Lung (tissue), 11 donors: ENCODE measurements at regions not wholly inside any gene's neighbourhood (a gene's known extent, or its start where the extent isn't known, plus 50 kb on each side); places are given as distances from the start of the nearest gene placed in this dataset.

Experiments
- ATAC-seq: fragments of 200-7000 bp; cut with Tn5 transposase; one replicate; pipeline ENCODE4 v1.9.1; 2020; ENCODE audit warnings: moderate number of reproducible peaks; ENCODE audit not compliant: insufficient read depth, low FRiP score
- DNase-seq, 3 donors: peaks; one replicate each; pipeline ENCODE4 v3.0.0-alpha.2; 2013 to 2017
- H3K27ac ChIP-seq, 2 donors: one replicate each; pipeline ENCODE4 v1.5.1; 2013; ENCODE audit warnings: mild to moderate bottlenecking in 2 of 2, moderate library complexity in 2 of 2, control low read depth in 1 of 2, inconsistent platforms in 1 of 2, low read depth in 1 of 2, low read length in 1 of 2
- H3K27me3 ChIP-seq, 3 donors: one replicate each; pipeline ENCODE4 v1.5.1; 2013; ENCODE audit warnings: low read length in 2 of 3; ENCODE audit not compliant: control insufficient read depth in 3 of 3, insufficient read depth in 3 of 3
- H3K36me3 ChIP-seq, 4 donors: one replicate each; pipeline ENCODE4 v1.5.1; 2013; ENCODE audit warnings: low read length in 4 of 4, mild to moderate bottlenecking in 1 of 4, moderate library complexity in 1 of 4; ENCODE audit not compliant: control insufficient read depth in 4 of 4, insufficient read depth in 4 of 4
- H3K4me1 ChIP-seq, 5 donors: one replicate each; pipeline ENCODE4 v1.5.1; 2013; ENCODE audit warnings: low read length in 5 of 5, mild to moderate bottlenecking in 2 of 5, moderate library complexity in 1 of 5; ENCODE audit not compliant: control insufficient read depth in 5 of 5, insufficient read depth in 5 of 5
- H3K4me3 ChIP-seq: one replicate; pipeline ENCODE4 v1.5.1; 2013; ENCODE audit warnings: mild to moderate bottlenecking, control low read depth, moderate library complexity
- H3K9ac ChIP-seq, 2 donors: one replicate each; pipeline ENCODE4 v1.5.1; 2013; ENCODE audit warnings: low read length in 2 of 2, control low read depth in 1 of 2; ENCODE audit not compliant: insufficient read depth in 1 of 2
- H3K9me3 ChIP-seq, 4 donors: one replicate each; pipeline ENCODE4 v1.5.1; 2013; ENCODE audit warnings: low read length in 3 of 4, mild to moderate bottlenecking in 1 of 4, moderate library complexity in 1 of 4; ENCODE audit not compliant: control insufficient read depth in 4 of 4, insufficient read depth in 3 of 4
- CTCF ChIP-seq: IDR thresholded peaks from 2 replicates; pipeline ENCODE4 v1.5.1; 2012; ENCODE audit warnings: mild to moderate bottlenecking; ENCODE audit errors: control extremely low read depth, extremely low read depth
- WGBS, 2 donors: extraction: QIAGEN DNeasy Blood & Tissue Kit; methylation state at CpG; one replicate each; pipeline ENCODE4 v1.1.7; 2013; 5-methylcytosine and 5-hydroxymethylcytosine counted together
- donor health status: control.
- donor health status: control.
- donor health status: Bipolar disorder and iron deficiency.
- donor health status: healthy.
- donor health status: DM: yes; HTN: yes; CAD: no.

- Histone ChIP-seq H3K4me3 (no peak overlapping the region), H3K27me3 (peaks cover 0 to 6% (median 0%) of the 10 kb centered on the region in 3 donors), H3K27ac (no peak overlapping the region), H3K4me1 (no peaks in the 10 kb centered on the region), H3K9me3 (peaks cover 0 to 7% (median 0%) of the 10 kb centered on the region in 4 donors), H3K36me3 (no peaks in the 10 kb centered on the region), H3K9ac (no peak overlapping the region)
- no peak for ATAC-seq
- 72 to 79% methylated on average over 6 of the region's 6 CpGs for WGBS, 2 donors
- DNase-seq, result no peak
- TF ChIP-seq CTCF, result no peak
These were observed 165.2 kb downstream of the TMEM200C start for GRCh38 chr18:5729983-5730699.

GRCh38 chr18:5728531-5728930 is 166.8 kb downstream of the TMEM200C start:
- no peak overlapping the region for H3K27ac ChIP-seq
- no peak for ATAC-seq
- TF ChIP-seq CTCF, result no peak
- peaks cover 0 to 7% (median 0%) of the 10 kb centered on the region in 4 donors for H3K9me3 ChIP-seq
- H3K4me3 ChIP-seq, result no peak overlapping the region
- WGBS, 2 donors, result 26 to 29% methylated on average over 5 of the region's 5 CpGs
- H3K36me3 ChIP-seq, result no peaks in the 10 kb centered on the region
- no peaks in the 10 kb centered on the region for H3K4me1 ChIP-seq
- DNase-seq, result no peak
- peaks cover 0 to 6% (median 0%) of the 10 kb centered on the region in 3 donors for H3K27me3 ChIP-seq
- H3K9ac ChIP-seq, result no peak overlapping the region

GRCh38 chr18:5726011-5726410 is 169.3 kb downstream of the TMEM200C start:
- DNase-seq (no peak), ATAC-seq (no peak)
- no peak overlapping the region for H3K27ac ChIP-seq
- no peaks in the 10 kb centered on the region for H3K27me3 ChIP-seq
- no peak for TF ChIP-seq CTCF
- no peak overlapping the region for H3K9ac ChIP-seq
- no peaks in the 10 kb centered on the region for H3K4me1 ChIP-seq
- H3K36me3 ChIP-seq, result no peaks in the 10 kb centered on the region
- no peak overlapping the region for H3K4me3 ChIP-seq
- peaks cover 0 to 3% (median 0%) of the 10 kb centered on the region in 4 donors for H3K9me3 ChIP-seq

GRCh38 chr18:5721924-5722323 is 173.4 kb downstream of the TMEM200C start:
- H3K27ac ChIP-seq, result no peak overlapping the region

More at GRCh38 chr18:5721924-5722323, 173.4 kb downstream of the TMEM200C start:
- no peak for DNase-seq
- no peaks in the 10 kb centered on the region for H3K27me3 ChIP-seq
- no peak overlapping the region for H3K9ac ChIP-seq
- ATAC-seq, result no peak
- WGBS, 2 donors, result 74 to 79% methylated on average over 10 of the region's 10 CpGs
- H3K4me3 ChIP-seq, result no peak overlapping the region
- H3K4me1 ChIP-seq, result no peaks in the 10 kb centered on the region
- no peaks in the 10 kb centered on the region for H3K9me3 ChIP-seq
- no peaks in the 10 kb centered on the region for H3K36me3 ChIP-seq
- no peak for TF ChIP-seq CTCF
